DOHH2 (cell line): ENCODE measurements at regions not wholly inside any gene's neighbourhood (a gene's known extent, or its start where the extent isn't known, plus 50 kb on each side); places are given as distances from the start of the nearest gene placed in this dataset.

Experiments
- CTCF ChIP-seq: fragments of 200-600 bp; sonication (generic); IDR thresholded peaks from one replicate; pipeline ENCODE4 v1.5.1; 2014; ENCODE audit warnings: antibody characterized with exemption, mild to moderate bottlenecking, low read depth, low read length; ENCODE audit not compliant: poor library complexity, severe bottlenecking
- EZH2phosphoT487 ChIP-seq: fragments of 200-600 bp; sonication (generic); IDR thresholded peaks from 2 replicates; pipeline ENCODE4 v1.6.1; 2017; ENCODE audit warnings: borderline replicate concordance, mild to moderate bottlenecking, antibody characterized with exemption, low read length, moderate library complexity, mixed read lengths

GRCh38 chr2:226076529-226076928 lies 677.0 kb downstream of the NYAP2 start:
- TF ChIP-seq CTCF: no peak
- TF ChIP-seq EZH2phosphoT487: no peak
